H9 (cell line): ENCODE measurements at regions not wholly inside any gene's neighbourhood (a gene's known extent, or its start where the extent isn't known, plus 50 kb on each side); places are given as distances from the start of the nearest gene placed in this dataset.

Source experiments
- DNase-seq: peaks from one replicate; pipeline ENCODE4 v3.0.0-alpha.2; 2017
- H2AFZ ChIP-seq: one replicate; pipeline ENCODE4 v1.6.1; 2013; ENCODE audit warnings: mild to moderate bottlenecking, low read length, control low read depth, moderate library complexity
- H2AK5ac ChIP-seq: 2 replicates; pipeline ENCODE4 v1.6.1; 2013; ENCODE audit warnings: low read length, control low read depth, mixed read lengths; ENCODE audit not compliant: insufficient read length
- H2BK120ac ChIP-seq: one replicate; pipeline ENCODE4 v1.6.1; 2013; ENCODE audit warnings: low read depth, mild to moderate bottlenecking, low read length, control low read depth, inconsistent platforms; ENCODE audit not compliant: poor library complexity, severe bottlenecking
- H2BK12ac ChIP-seq: 2 replicates; pipeline ENCODE4 v1.6.1; 2013; ENCODE audit warnings: low read length, control low read depth, mixed read lengths, low read depth; ENCODE audit not compliant: insufficient read length
- H2BK15ac ChIP-seq: 2 replicates; pipeline ENCODE4 v1.6.1; 2013; ENCODE audit warnings: low read depth, low read length, control low read depth
- H2BK20ac ChIP-seq: one replicate; pipeline ENCODE4 v1.6.1; 2013; ENCODE audit warnings: low read depth, mild to moderate bottlenecking, low read length, control low read depth, inconsistent platforms; ENCODE audit not compliant: poor library complexity, severe bottlenecking
- H2BK5ac ChIP-seq: 2 replicates; pipeline ENCODE4 v1.6.1; 2013; ENCODE audit warnings: low read length, control low read depth, mixed read lengths; ENCODE audit not compliant: insufficient read length
- H3K14ac ChIP-seq: 2 replicates; pipeline ENCODE4 v1.6.1; 2013; ENCODE audit warnings: low read length, control low read depth; ENCODE audit not compliant: insufficient read depth
- H3K18ac ChIP-seq: 2 replicates; pipeline ENCODE4 v1.6.1; 2013; ENCODE audit warnings: low read depth, mild to moderate bottlenecking, mixed read lengths, low read length, control low read depth; ENCODE audit not compliant: insufficient read length
- H3K23ac ChIP-seq: 2 replicates; pipeline ENCODE4 v1.6.1; 2013; ENCODE audit warnings: low read length, control low read depth, mixed read lengths, low read depth; ENCODE audit not compliant: insufficient read length
- H3K23me2 ChIP-seq: 2 replicates; pipeline ENCODE4 v1.6.1; 2013; ENCODE audit warnings: low read depth, mild to moderate bottlenecking, mixed read lengths, low read length, control low read depth; ENCODE audit not compliant: insufficient read length, poor library complexity, severe bottlenecking
- H3K27ac ChIP-seq: 2 replicates; pipeline ENCODE4 v1.5.1; 2013; ENCODE audit warnings: low read length, control low read depth, mixed read lengths, low read depth; ENCODE audit not compliant: insufficient read length
- H3K27me3 ChIP-seq: 2 replicates; pipeline ENCODE4 v1.6.1; 2013; ENCODE audit warnings: low read length, control low read depth, inconsistent platforms; ENCODE audit not compliant: insufficient read depth
- H3K4ac ChIP-seq: 2 replicates; pipeline ENCODE4 v1.6.1; 2013; ENCODE audit warnings: low read depth, mild to moderate bottlenecking, control low read depth, inconsistent platforms, low read length, moderate library complexity
- H3K4me1 ChIP-seq: 2 replicates; pipeline ENCODE4 v1.6.1; 2013; ENCODE audit warnings: low read length, control low read depth, inconsistent platforms; ENCODE audit not compliant: insufficient read depth
- H3K4me2 ChIP-seq: 2 replicates; pipeline ENCODE4 v1.6.1; 2013; ENCODE audit warnings: low read length, control low read depth, mixed read lengths; ENCODE audit not compliant: insufficient read length, insufficient read depth
- H3K56ac ChIP-seq: 2 replicates; pipeline ENCODE4 v1.6.1; 2013; ENCODE audit warnings: low read depth, mild to moderate bottlenecking, mixed read lengths, low read length, control low read depth; ENCODE audit not compliant: insufficient read length
- H3K79me1 ChIP-seq: 2 replicates; pipeline ENCODE4 v1.6.1; 2013; ENCODE audit warnings: low read depth, mild to moderate bottlenecking, moderate library complexity, low read length, control low read depth, inconsistent platforms; ENCODE audit not compliant: insufficient read depth, poor library complexity, severe bottlenecking
- H3K79me2 ChIP-seq: 2 replicates; pipeline ENCODE4 v1.6.1; 2013; ENCODE audit warnings: low read length, control low read depth, inconsistent platforms; ENCODE audit not compliant: insufficient read depth
- H3K9ac ChIP-seq: 2 replicates; pipeline ENCODE4 v1.6.1; 2013; ENCODE audit warnings: low read length, control low read depth, mixed read lengths; ENCODE audit not compliant: insufficient read length; ENCODE audit errors: extremely low read depth
- H3K9me3 ChIP-seq: one replicate; pipeline ENCODE4 v1.6.1; 2013; ENCODE audit warnings: low read depth, low read length, inconsistent platforms; ENCODE audit not compliant: control insufficient read depth
- H3T11ph ChIP-seq: one replicate; pipeline ENCODE4 v1.6.1; 2013; ENCODE audit warnings: mild to moderate bottlenecking, low read length, control low read depth, inconsistent platforms
- H4K20me1 ChIP-seq: one replicate; pipeline ENCODE4 v1.6.1; 2013; ENCODE audit not compliant: control insufficient read depth, insufficient read length, insufficient read depth
- H4K5ac ChIP-seq: 2 replicates; pipeline ENCODE4 v1.6.1; 2013; ENCODE audit warnings: low read depth, mild to moderate bottlenecking, mixed read lengths, low read length, control low read depth; ENCODE audit not compliant: insufficient read length
- H4K8ac ChIP-seq: replicated peaks from 2 replicates; pipeline ENCODE4 v1.6.1; 2013; ENCODE audit warnings: low read length, control low read depth, mixed read lengths, low read depth; ENCODE audit not compliant: insufficient read length
- H4K91ac ChIP-seq: 2 replicates; pipeline ENCODE4 v1.6.1; 2013; ENCODE audit warnings: low read depth, mild to moderate bottlenecking, moderate library complexity, mixed read lengths, low read length, control low read depth; ENCODE audit not compliant: insufficient read length
- H3K27ac Mint-ChIP-seq, 3 experiments: 2 replicates in 2 of 3; 3 replicates in 1 of 3; pipeline ENCODE4 v1.8.0; 2020 to 2021; ENCODE audit warnings: mixed read lengths in 3 of 3, mild to moderate bottlenecking in 1 of 3, moderate library complexity in 1 of 3
- H3K27me3 Mint-ChIP-seq: 2 replicates; pipeline ENCODE4 v1.8.0; 2021; ENCODE audit warnings: low read depth, mild to moderate bottlenecking, moderate library complexity, mixed read lengths
- H3K36me3 Mint-ChIP-seq, 3 experiments: 2 replicates in 2 of 3; 3 replicates in 1 of 3; pipeline ENCODE4 v1.8.0; 2020 to 2021; ENCODE audit warnings: low read depth in 3 of 3, mixed read lengths in 3 of 3; ENCODE audit not compliant: insufficient read depth in 1 of 3
- H3K4me1 Mint-ChIP-seq, 2 experiments: 2 replicates each; pipeline ENCODE4 v1.8.0; 2020; ENCODE audit warnings: mixed read lengths in 2 of 2
- H3K4me3 Mint-ChIP-seq, 2 experiments: 2 replicates in 1 of 2; 3 replicates in 1 of 2; pipeline ENCODE4 v1.8.0; 2020 to 2021; ENCODE audit warnings: mild to moderate bottlenecking in 2 of 2, mixed read lengths in 2 of 2, moderate library complexity in 1 of 2
- H3K9me3 Mint-ChIP-seq, 2 experiments: 2 replicates in 1 of 2; 3 replicates in 1 of 2; pipeline ENCODE4 v1.8.0; 2020; ENCODE audit warnings: mild to moderate bottlenecking in 2 of 2, mixed read lengths in 2 of 2, moderate library complexity in 1 of 2
- WGBS: extraction: QIAGEN DNeasy Blood & Tissue Kit; methylation state at CpG from one replicate; pipeline ENCODE4 v1.1.7; 2013; ENCODE audit warnings: missing lambda C conversion rate, low lambda C conversion rate, mixed read lengths; ENCODE audit not compliant: insufficient read length; ENCODE audit errors: extremely low coverage; 5-methylcytosine and 5-hydroxymethylcytosine counted together
- TF ChIP-seq, protein P1 (sequence below): fragments of 200-600 bp; sonication (generic); conservative IDR thresholded peaks from 3 replicates; pipeline ENCODE4 v1.8.0; 2021; ENCODE audit warnings: antibody characterized with exemption, mild to moderate bottlenecking

DNA sequence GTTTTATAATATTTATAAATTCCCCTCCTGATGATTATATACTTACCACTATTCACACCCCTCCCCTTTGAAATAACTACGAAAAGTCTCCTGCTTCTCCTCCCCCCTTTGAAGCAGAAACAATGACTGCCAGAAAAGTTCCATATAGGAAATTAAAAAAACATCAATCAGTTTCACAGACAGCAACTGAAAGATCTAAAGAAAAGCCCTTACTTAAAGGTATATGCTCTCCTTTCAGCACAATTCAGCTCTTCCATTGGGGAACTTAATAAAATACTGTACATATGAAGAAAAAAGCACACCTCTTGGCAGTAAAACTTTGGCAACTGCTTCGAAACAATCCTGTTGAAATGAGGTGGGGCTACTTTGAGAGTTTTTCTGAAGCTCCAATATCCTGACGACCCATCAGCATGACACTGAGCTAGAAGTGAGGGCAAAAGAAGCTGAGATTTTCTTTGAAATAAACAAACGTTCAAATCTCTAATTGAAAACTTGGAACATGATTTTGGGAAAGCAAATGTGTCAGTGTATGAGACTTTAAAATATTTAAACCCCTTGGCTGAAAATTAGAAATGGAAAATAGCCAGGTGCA, 147.6 kb upstream of the RXFP2 start:
- DNase-seq, result no peak
- Histone ChIP-seq H3K4me1 (no peaks in the 10 kb centered on the region), H4K5ac (no peak overlapping the region), H3K14ac (no peak overlapping the region), H3K18ac (no peak overlapping the region), H4K8ac (no peak overlapping the region), H3K27me3 (no peaks in the 10 kb centered on the region), H3T11ph (no peak overlapping the region), H2BK5ac (no peak overlapping the region), H2AK5ac (no peak overlapping the region), H3K9ac (no peak overlapping the region), H4K91ac (no peak overlapping the region), H3K9me3 (no peaks in the 10 kb centered on the region), H3K27ac (no peak overlapping the region), H3K23me2 (no peaks in the 10 kb centered on the region), H2BK15ac (no peak overlapping the region), H3K4me2 (no peak overlapping the region), H2AFZ (no peak overlapping the region), H3K79me2 (no peaks in the 10 kb centered on the region), H3K23ac (no peak overlapping the region), H3K4ac (no peak overlapping the region), H2BK12ac (no peak overlapping the region), H4K20me1 (no peaks in the 10 kb centered on the region), H3K79me1 (no peaks in the 10 kb centered on the region), H2BK20ac (no peak overlapping the region), H3K56ac (no peak overlapping the region), H2BK120ac (no peak overlapping the region)
- no CpG with 5 or more reads among the region's 4 CpGs for WGBS
- Mint-ChIP-seq H3K36me3 (no peaks in the 10 kb centered on the region), H3K27ac (peak overlapping the region in 2 of 3 experiments; percentile 22 to 39; a peak in 2 of 7 replicates), H3K27me3 (no peaks in the 10 kb centered on the region; the same call in 1 of the 2 replicates), H3K4me1 (peaks cover 8 to 9% of the 10 kb centered on the region in 2 experiments), H3K9me3 (no peaks in the 10 kb centered on the region; a peak in 1 of 5 replicates), H3K4me3 (no peak overlapping the region)
- TF ChIP-seq, protein P1, sequence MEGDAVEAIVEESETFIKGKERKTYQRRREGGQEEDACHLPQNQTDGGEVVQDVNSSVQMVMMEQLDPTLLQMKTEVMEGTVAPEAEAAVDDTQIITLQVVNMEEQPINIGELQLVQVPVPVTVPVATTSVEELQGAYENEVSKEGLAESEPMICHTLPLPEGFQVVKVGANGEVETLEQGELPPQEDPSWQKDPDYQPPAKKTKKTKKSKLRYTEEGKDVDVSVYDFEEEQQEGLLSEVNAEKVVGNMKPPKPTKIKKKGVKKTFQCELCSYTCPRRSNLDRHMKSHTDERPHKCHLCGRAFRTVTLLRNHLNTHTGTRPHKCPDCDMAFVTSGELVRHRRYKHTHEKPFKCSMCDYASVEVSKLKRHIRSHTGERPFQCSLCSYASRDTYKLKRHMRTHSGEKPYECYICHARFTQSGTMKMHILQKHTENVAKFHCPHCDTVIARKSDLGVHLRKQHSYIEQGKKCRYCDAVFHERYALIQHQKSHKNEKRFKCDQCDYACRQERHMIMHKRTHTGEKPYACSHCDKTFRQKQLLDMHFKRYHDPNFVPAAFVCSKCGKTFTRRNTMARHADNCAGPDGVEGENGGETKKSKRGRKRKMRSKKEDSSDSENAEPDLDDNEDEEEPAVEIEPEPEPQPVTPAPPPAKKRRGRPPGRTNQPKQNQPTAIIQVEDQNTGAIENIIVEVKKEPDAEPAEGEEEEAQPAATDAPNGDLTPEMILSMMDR, result no peak
